Omental fat pad (tissue), 3 donors: ENCODE measurements at regions not wholly inside any gene's neighbourhood (a gene's known extent, or its start where the extent isn't known, plus 50 kb on each side); places are given as distances from the start of the nearest gene placed in this dataset.

Experiments
- ATAC-seq: fragments of 150-250 bp; one replicate; pipeline ENCODE4 v1.9.1; 2016; ENCODE audit warnings: mild to moderate bottlenecking, moderate library complexity; ENCODE audit not compliant: low FRiP score
- DNase-seq: peaks from one replicate; pipeline ENCODE4 v3.0.0-alpha.2; 2019; ENCODE audit warnings: low spot score
- CTCF ChIP-seq, 3 donors: fragments of 450-650 bp; IDR thresholded peaks; one replicate each; pipeline ENCODE4 v1.5.1; 2016 to 2017; ENCODE audit warnings: antibody characterized with exemption in 3 of 3, mild to moderate bottlenecking in 3 of 3, moderate library complexity in 2 of 3

- no peak for TF ChIP-seq CTCF (IDR thresholded peaks at IDR 0.05)
- DNase-seq (no peak), ATAC-seq (no peak)
These were observed 144.0 kb upstream of the PRNP start for GRCh38 chr20:4542270-4542669.

- DNase-seq (no peak), ATAC-seq (no peak)
- TF ChIP-seq CTCF (IDR thresholded peaks at IDR 0.05) = no peak
These were observed 151.9 kb upstream of the PRNP start for GRCh38 chr20:4534315-4534714.

- TF ChIP-seq CTCF (IDR thresholded peaks at IDR 0.05) = no peak
- DNase-seq (no peak), ATAC-seq (no peak)
These were observed 152.7 kb upstream of the PRNP start for GRCh38 chr20:4533368-4534133.

- ATAC-seq (no peak), DNase-seq (no peak)
- TF ChIP-seq CTCF (IDR thresholded peaks at IDR 0.05) = no peak
These were observed 153.5 kb upstream of the PRNP start for GRCh38 chr20:4532772-4533171.

GRCh38 chr20:4524792-4525191 is 161.5 kb upstream of the PRNP start:
- DNase-seq = no peak
- no peak for ATAC-seq
- TF ChIP-seq CTCF (IDR thresholded peaks at IDR 0.05) = no peak

GRCh38 chr20:4524307-4524706 is 161.9 kb upstream of the PRNP start:
- no peak for ATAC-seq
- no peak for DNase-seq
- TF ChIP-seq CTCF (IDR thresholded peaks at IDR 0.05) = no peak

GRCh38 chr20:4522310-4522709 is 163.9 kb upstream of the PRNP start:
- no peak for TF ChIP-seq CTCF (IDR thresholded peaks at IDR 0.05)
- no peak for ATAC-seq
- no peak for DNase-seq
